ENCODE measurements at regions not wholly inside any gene's neighbourhood (a gene's known extent, or its start where the extent isn't known, plus 50 kb on each side); places are given as distances from the start of the nearest gene placed in this dataset.
"Not testable (repeated sequence)": the region's sequence is repeated elsewhere in the genome, so short reads cannot be mapped to it uniquely, and the experiment has no call there.

DNA sequence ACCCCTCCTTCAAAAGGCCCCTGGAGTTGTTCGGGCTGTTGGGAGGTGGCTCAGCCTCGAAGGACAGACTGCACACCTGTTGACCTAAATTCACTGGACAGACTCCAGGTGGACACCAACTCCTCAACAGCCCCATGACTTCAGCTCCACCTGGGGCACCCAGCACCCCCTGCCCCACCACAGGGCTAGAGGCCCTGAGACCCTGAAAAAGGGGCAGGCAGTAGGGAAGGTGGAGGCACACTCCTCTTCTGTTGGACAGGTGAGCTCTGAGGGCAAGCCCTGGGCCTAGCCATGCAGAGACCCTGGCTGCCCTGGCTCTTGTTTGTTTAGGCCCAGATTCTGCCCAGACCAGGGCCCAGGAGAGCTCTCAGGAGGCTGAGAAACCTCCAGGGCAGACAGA lies 409.7 kb upstream of the CAMK1G start:
- DNase-seq (ENCODE audit: low read depth in 3 of 3): not testable (repeated sequence)

DNA sequence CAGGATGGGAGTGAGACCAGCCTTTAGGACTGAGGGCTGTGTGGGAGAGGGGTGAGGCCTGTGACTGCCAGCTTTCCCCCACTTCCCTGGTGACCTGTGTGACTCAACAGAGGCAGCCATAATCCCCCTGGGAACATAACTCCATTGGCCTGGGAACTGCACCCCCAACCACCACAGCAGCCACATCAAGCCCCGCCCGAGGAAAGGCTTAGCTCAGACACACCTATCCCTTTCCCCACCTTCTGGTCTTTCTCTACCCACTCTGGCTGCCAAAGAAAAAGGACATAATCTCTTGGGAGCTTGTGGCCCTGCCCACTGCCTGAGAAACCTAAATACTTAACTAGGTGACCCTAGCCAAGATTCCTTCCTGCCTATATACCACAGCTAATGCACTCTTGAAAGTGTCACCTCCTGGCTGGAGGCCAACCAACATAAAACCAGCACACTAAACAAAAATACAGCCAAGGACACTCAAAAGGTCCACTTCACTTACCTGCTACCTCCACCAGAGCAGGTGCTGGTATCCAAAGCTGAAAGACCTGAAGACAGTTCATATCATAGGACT lies 406.6 kb upstream of the CAMK1G start:
- DNase-seq (ENCODE audit: low read depth in 3 of 3): no peak

DNA sequence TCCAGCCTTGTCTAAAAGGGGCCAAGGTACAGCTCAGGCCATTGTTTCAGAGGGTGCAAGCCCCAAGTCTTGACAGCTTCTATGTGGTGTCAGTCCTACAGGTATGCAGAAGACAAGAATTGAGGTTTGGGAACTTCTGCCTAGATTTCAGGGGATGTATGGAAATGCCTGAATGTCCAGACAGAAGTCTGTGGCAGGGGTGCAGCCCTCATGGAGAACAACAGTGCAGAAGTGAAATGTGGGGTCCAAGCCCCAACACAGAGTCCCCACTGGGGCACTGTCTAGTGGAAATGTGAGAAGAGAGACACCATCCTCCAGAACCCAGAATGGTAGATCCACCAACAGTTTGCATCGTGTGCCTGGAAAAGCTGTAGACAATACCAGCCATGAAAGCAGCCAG lies 400.3 kb upstream of the CAMK1G start:
- no peak for DNase-seq (ENCODE audit: low read depth in 3 of 3)

DNA sequence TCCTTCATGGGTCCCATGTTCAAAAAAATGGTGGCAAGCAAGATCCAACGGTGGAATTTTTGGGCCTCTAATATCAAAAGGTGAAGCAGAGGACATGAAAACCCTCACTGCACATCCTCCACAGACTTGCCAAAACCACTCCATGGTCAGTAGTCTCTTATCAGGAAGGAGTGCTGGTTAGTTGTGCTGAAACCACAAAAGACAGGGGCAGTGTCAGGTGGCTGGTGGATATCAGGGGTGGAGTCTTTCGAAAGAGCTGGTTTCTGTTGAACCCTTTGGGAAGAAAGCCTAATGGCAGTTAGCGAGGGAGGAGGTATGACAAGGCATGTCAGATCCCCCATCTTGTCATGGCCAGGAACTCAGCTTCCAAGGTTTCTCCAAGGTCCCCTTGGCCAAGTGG lies 395.9 kb upstream of the CAMK1G start:
- DNase-seq (ENCODE audit: low read depth in 3 of 3): no peak

DNA sequence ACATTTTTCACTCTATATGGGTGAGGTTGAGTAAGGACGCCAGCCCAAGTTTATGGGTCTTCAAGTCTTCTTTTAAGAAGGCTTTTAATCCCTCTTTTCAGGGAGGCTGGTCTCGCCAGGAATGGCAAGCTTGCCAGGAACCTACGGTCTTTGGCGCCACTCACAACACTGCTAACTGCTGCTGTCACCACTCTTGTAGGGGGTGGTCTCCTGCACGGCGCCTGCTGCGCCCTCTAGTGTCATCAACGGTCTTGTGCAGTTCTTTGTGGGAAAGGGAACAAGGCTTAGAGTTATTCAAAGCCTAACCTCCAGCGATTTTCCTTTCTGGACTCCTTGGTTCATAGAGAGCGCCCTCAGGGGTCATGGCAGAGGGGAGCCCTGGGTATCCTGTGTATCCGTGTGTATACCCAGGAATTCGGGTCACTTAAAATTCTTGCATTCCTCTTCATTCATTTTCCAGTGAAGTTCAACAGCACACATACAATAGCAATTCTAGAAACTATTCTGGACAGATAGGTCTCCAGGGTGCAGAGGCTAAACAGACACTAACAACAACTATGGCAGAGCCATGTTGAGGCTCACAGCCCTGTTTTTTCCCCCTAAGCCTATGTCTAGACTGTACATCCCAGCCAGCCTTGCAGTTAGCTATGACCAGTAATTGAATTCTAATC lies 392.8 kb upstream of the CAMK1G start:
- DNase-seq (ENCODE audit: low read depth in 3 of 3): no peak

DNA sequence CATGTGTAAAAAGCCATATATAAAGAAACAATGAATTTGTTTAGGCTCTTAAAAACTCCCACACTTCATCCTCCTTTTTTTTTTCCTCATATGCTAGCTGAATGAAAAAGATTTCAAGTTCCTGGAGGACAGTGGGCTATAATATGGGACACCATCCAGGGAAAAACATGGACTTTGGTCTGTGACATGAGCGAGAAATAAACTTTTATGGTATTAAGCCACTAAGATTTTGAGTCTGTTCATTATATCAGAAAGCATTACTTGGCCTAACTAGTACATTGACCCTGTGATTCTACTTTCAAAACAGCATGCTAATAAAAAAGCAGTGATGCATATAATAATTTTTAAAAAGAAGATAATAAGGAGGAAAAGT lies 392.3 kb upstream of the CAMK1G start:
- no peak for DNase-seq (ENCODE audit: low read depth in 3 of 3)

DNA sequence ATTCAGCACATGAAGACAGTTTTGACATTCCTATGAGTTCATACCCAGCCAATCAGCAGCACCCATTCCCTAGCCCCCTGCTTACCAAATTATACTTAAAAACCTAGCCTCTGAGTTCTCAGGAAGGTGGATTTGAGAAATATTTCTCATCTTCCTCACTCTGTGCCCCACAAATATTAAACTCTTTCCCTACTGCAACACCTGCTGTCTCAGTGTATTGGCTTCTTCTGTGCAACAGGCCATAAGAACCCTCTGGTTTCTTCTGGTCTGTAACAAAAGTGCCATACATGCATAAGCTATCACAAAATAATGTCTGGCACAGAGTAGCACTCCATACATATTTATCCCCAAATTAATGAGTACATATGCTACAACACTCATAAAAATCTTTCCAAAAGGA lies 387.4 kb upstream of the CAMK1G start:
- no peak for DNase-seq (ENCODE audit: low read depth in 3 of 3)

DNA sequence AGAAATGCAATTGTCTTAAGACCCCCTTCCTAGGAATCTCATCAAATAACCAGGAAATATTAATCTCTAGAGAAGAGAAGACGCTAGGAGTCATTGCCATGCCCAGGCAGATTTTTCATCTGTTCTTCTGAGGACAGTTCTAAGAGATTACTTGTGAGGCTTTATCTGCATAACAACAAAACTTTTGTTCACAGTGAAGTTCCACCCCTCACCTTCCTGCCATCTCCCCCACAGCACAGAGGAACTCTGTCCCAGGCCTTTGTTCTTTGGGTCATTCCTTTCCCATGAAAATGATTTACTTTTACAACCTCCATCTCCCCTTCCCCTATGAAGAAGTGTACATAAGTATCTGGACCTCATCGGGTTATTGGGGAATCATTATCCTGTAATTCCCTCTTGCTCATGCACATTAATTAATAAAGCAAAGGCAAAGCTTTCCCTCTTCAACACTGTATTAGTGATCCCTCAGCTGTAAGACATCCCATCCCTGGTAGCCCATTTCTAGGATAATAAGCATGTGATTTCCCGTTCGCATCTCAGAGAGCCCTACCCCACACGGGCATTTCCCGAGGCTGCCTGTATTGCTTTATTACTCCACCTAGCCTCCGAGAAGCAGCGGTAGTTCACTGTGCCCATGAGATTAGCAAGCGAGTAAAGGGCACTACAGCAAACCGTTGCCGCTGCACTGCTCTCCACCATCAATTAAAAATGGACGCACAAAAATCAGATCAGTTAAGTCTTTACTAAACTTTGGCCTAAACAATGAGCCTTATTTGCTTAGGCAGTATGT lies 384.4 kb upstream of the CAMK1G start:
- DNase-seq (ENCODE audit: low read depth in 3 of 3): no peak

DNA sequence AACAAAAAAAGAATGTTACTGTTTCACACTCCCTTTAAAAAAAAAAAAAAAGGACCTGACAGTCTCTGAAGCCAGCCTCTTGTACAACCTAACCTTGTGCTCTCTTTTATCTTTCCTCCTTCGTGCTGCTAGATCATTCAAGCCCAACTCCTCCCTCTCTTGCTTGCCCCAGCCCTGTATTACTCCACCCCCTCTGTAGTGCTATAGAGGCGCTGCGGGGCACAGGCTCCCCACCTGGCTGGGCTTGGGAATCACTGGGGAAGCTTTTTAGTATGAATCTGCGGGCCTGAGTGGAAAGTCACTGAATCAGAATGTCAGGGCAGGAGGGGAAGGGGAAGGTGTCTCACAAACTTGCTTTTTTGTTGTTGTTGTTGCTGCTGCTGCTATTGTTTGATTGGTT lies 383.7 kb upstream of the CAMK1G start:
- DNase-seq (ENCODE audit: low read depth in 3 of 3): no peak

DNA sequence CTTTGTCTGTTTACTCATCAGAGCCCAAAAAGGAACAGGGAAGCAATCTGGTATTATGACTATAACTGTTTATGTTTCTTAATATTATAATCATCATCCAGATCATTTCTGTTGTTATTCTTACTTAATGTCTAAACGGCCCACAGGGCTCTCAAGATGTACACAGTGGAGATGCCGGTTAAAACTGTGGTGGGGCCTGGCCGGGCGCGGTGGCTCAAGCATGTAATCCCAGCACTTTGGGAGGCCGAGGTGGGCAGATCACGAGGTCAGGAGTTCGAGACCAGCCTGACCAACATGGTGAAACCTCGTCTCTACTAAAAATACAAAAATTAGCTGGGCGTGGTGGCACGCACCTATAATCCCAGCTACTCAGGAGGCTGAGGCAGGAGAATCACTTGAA lies 381.2 kb upstream of the CAMK1G start:
- not testable (repeated sequence) for DNase-seq (ENCODE audit: low read depth in 3 of 3)

DNA sequence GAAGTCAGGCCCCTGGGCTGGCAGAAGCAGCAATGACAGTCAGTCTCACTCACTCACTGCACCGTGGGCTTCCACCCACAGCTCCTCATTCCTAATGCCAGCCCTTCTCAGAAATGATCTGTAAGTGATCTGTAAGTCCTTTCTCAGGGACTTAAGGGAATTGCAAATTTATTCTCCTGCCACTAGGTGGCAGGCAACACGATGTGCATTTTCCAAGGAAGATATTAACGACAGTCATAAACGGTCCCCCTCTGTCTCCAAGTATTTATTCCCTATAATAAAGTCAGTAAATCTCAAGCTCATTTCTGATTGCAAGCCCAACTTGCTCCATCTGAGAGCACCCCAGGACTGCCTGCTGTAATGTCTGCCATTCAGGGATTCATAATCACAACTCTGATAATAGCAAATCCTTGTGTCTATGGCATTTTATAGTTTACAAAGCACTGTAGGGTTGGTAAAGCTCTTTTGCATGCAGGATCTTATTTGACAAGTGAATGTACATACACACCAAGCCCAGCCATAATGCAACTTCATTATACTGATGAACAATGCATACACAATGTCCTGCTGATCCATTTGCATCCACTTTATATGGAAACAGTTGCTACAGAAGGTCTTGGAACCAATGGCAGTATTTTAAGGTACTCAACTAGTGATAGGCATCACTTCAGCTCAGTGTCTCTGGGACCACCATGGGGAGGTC lies 380.5 kb upstream of the CAMK1G start:
- DNase-seq (ENCODE audit: low read depth in 3 of 3): no peak

DNA sequence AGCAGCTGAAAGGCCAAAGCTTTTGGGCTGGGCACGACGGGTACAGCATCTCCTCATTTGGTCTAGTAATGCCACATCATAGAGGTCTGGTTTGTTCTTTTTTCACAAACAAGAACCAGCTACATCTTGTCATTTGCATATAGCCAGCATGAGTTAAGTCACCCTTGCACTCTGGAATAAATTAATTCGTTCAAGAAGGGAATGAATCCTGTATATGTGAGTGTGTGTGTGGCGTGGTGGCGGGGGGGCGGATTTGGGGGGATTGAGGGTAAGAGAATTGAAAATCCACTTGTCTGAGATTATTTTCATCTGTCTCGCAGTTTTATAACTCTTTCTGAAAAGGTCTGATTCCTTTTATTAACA lies 380.0 kb upstream of the CAMK1G start:
- no peak for DNase-seq (ENCODE audit: low read depth in 3 of 3)

DNA sequence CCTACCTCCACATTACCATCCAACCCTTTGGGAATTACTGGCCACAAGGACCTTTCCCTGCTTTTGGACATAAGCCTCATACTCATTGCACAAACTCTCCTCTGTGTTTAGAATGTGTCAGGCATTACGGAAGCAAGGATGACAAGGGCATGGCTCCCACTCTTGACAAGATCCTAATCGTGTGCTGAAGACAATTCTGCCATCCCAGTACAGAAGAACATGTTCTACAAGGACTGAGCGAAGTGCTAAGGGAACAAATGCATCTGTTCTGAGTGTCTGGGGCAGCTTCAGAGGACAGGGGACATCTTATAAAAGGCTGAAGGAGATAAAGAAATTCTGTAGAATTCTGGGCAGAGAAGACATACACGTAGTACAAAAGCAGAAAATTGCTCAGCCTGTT lies 378.5 kb upstream of the CAMK1G start:
- DNase-seq (ENCODE audit: low read depth in 3 of 3): no peak

DNA sequence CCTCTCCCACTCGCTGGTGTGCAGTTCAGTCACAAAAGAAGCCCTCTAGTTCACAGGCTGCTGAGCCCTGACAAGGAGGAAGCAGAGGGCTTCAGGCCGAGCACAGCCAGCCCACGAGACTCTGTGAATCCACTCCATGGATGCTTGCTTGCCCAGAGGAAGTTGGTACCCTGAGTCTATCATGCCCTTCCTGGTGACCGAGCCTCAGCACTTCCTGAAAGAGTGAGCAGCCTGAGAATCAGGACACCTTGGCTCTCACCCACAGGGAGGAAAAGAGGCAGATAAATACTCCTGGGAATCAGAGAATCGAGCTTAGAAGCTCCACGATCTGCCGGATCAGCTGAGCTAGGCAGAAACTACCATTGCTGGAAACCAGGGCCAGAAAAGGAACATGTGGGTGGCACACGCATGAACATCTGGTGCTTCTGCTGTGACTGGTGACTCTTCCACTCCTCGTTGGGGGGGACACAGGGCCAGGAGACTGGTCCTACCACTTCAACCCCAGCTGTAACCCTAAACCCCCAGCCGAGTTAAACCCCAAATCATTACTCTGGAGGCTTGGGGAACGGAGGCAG lies 376.3 kb upstream of the CAMK1G start:
- DNase-seq (ENCODE audit: low read depth in 3 of 3): no peak

DNA sequence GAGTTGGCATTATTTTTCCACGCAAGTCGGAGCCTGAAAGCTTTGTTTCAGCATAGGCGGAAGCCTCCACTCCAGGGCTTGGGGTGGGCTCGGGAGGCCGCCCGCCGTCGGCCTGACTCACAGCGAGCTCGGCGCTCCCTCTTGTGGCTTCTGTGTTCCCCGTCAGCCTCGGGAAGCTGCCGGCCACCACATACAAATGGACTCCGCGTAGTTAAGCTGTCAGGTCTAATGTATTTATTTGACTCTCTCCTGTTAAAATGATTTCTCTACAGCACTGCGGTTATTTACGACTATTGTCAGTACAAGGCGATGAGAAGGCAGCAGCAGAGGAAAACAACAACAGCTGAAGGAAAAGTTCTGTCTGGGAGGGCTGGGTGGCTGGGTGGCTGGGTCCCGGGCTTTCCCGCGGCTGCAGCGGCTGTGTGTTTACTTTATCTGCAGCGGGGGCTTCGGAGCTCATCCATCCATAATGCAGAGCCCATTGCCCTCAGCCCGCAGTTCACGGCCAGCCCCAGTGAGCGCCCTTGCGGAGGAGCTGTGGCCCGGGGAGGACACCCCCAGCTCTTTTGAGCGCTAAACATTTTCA lies 375.7 kb upstream of the CAMK1G start:
- DNase-seq (ENCODE audit: low read depth in 3 of 3): no peak

DNA sequence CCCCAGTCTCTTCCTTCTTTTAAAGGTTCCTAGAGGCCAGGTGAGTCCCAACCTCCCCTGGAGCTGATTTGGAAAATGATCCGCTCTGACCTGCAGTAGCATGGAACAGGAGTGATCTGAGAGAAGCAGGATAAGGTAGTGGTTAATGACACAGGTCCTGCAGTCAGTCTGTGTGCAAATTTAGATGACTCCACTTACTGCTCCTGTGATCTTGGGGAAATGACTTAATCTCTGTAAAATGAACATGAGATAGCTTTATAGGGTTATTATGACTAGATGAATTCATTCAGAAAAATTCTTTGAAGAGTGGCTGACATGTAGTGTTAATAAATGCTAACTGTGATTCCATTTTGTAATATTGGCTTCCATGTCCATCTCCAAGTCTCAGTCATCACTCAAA lies 374.9 kb upstream of the CAMK1G start:
- no peak for DNase-seq (ENCODE audit: low read depth in 3 of 3)

DNA sequence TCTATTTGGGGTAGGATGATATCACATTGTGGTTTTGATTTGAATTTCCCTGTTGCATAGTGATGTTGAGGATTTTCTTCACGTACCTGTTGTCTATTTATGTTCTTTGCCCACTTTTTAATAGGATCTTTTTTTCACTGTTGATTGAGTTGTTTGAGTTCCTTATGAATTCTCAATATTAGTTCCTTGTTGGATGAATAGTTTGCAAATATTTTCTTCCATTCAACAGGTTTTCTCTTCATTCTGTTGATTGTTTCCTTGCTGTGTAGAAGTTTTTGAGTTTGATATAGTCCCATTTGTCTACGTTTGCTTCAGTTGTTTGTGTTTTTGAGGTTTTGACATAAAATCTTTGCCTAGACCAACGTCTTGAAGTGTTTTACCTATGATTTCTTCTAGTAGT lies 369.5 kb upstream of the CAMK1G start:
- DNase-seq (ENCODE audit: low read depth in 3 of 3): no peak

DNA sequence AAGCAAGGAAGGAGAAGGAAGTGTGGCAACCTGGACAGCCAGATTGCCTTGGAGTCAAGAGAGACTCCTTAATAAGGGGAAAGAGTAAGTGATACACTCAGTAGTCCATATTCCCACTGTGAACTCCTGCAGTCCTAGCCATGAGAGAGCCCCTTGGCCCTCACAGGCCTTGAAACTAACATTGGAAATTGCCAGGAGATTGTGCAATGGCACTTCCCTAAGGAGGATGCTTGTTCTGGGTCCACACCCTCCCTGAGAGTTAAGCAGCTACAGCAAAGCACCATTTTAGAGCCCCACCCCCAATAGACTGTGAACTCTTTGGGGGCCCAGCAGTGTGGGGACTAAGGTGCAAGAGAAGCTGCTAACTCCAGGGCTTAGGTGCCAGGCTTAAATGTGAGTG lies 367.7 kb upstream of the CAMK1G start:
- no peak for DNase-seq (ENCODE audit: low read depth in 3 of 3)

DNA sequence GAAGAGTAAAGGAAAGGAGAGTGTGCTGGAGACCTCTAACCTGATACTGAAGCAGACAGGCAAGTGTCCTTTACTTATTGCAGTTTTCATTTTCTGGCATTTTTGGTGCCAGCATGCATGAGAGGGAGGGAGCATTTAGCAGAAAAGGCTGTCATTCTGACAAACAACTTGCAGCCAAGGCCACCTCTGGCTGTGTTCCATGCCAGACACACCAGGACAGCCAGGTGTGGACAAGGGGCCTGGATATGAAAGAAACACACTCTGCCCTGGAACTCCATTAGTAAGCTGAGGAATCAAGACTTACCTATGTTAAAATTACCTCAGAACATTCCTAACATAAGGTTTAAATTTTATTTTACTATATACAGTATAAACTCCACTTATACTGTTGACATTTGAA lies 365.4 kb upstream of the CAMK1G start:
- no peak for DNase-seq (ENCODE audit: low read depth in 3 of 3)

DNA sequence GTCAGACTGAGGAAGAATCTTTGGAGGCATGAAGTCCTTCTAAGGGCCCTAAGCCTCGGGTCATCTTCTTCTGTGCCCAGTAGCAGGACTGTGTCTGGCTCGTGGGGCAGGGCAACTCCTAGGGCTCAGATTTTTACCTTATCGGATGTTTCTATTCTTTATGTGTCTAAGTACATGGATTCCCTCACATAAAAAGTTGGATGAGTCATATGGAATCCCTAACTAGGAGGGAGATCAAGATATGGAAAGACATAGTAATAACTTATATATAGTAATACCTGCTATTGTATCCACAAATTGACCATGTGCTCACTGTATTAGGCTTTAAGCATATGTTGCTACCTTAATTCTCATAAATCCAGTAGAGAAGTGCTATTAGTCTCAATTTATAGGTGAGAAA lies 364.5 kb upstream of the CAMK1G start:
- no peak for DNase-seq (ENCODE audit: low read depth in 3 of 3)

DNA sequence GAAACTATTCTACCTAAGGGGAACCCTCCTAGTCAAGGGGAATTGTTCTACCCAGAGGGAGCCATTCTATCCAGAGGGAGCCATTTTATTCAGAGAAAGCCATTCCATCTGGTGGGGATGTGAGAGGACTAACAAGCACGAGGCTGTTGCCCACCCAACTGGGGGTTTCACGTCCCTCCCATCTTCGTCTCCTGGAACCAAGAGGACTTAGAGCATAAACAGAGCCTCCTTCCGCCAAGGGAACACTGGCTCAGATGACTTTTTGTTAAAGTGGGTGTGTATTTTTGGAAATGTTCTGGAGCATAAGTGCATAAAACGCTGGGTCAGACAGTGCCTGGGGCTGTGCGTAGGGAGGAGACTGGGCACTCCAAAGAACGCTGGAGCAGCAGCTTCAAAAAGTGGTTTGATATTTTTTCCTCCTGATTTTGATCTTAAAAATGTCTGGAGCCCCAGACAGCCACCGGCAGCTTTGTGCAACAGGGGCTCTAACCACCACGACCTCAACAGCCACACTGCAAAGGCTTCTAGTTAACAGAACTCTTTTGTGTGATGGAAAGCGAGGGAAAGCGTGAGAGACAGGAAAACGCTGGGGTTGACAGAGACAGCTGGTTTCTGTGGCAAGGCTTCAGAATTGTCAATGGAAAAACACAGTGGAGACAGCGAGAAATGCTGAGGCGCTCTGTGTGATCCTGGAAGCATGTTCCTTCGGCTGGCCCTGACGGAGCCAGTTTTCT lies 363.6 kb upstream of the CAMK1G start:
- DNase-seq (ENCODE audit: low read depth in 3 of 3): no peak

All from stimulated activated CD4-positive, alpha-beta T cell treated with anti-CD3 and anti-CD28 coated beads, TNF-alpha, amount 100 ng/mL, for 4 hours (primary cell).